ENCODE measurements at regions not wholly inside any gene's neighbourhood (a gene's known extent, or its start where the extent isn't known, plus 50 kb on each side); places are given as distances from the start of the nearest gene placed in this dataset.
"Not testable (repeated sequence)": the region's sequence is repeated elsewhere in the genome, so short reads cannot be mapped to it uniquely, and the experiment has no call there.

GRCh38 chrX:107360788-107361360 lies 88.6 kb upstream of the FRMPD3 start (continued):
- no peak for TF ChIP-seq RNF219 (CRISPR knock-in tag; IDR thresholded peaks at IDR 0.05)
- no peak for TF ChIP-seq TBP (CRISPR knock-in tag; IDR thresholded peaks at IDR 0.05)

- H3K4me2 ChIP-seq (ENCODE audit: low read depth, low read length); DNase-seq (ENCODE audit: low spot score); CTCF ChIA-PET (ENCODE audit: low intra/inter-chr PET ratio, low total read pairs); H3K79me2 ChIP-seq (ENCODE audit: insufficient read depth, low read length); intact Hi-C loops (cut with micrococcal nuclease; ENCODE audit: unreplicated experiment); POLR2A ChIA-PET; H2AFZ ChIP-seq (ENCODE audit: low read length); H3K36me3 ChIP-seq (replicated peaks in 1 of 2; ENCODE audit: control insufficient read depth in 1 of 2, insufficient read depth in 2 of 2, low read length in 2 of 2); FAIRE-seq; H3K27ac ChIP-seq (ENCODE audit: extremely low read length, insufficient read depth, low read length); H3K4me1 ChIP-seq (ENCODE audit: insufficient read depth, low read length); in situ Hi-C loops (cut with HindIII; ENCODE audit: extremely low pct_ligation_motif_present, low pct_unique_long_range_greater_than_20kb); H3K9ac ChIP-seq (ENCODE audit: insufficient read depth, low read depth, low read length); BruUV-seq (replicated peaks); ATAC-seq; H3K9me3 ChIP-seq (ENCODE audit: low read length); H4K20me1 ChIP-seq (ENCODE audit: insufficient read depth, low read length); H3K4me3 ChIP-seq (replicated peaks in 1 of 3; ENCODE audit: insufficient read depth in 1 of 3, low read depth in 2 of 3, low read length in 3 of 3); H3K27me3 ChIP-seq (ENCODE audit: control insufficient read depth in 1 of 2, insufficient read depth in 2 of 2, low read length in 2 of 2): not testable (repeated sequence)
- 43% methylated on average over 3 of the region's 3 CpGs for WGBS (ENCODE audit: low lambda C conversion rate)
Observed at GRCh38 chrX:107370185-107370584, 79.3 kb upstream of the FRMPD3 start.

- DNase-seq (ENCODE audit: low spot score) (no peak), ATAC-seq (no peak), FAIRE-seq (no peak)
- no peaks in the 10 kb centered on the region for H3K79me2 ChIP-seq (ENCODE audit: insufficient read depth, low read length)
- H4K20me1 ChIP-seq (ENCODE audit: insufficient read depth, low read length) = no peaks in the 10 kb centered on the region
- no CpG with 5 or more reads among the region's 2 CpGs for WGBS (ENCODE audit: low lambda C conversion rate)
- no TSS peak for BruUV-seq (replicated peaks)
- H3K9me3 ChIP-seq (ENCODE audit: low read length) = no peaks in the 10 kb centered on the region
- H3K4me2 ChIP-seq (ENCODE audit: low read depth, low read length) = no peak overlapping the region
- H3K36me3 ChIP-seq (replicated peaks in 1 of 2; ENCODE audit: control insufficient read depth in 1 of 2, insufficient read depth in 2 of 2, low read length in 2 of 2) = no peaks in the 10 kb centered on the region
- CTCF ChIA-PET (ENCODE audit: low intra/inter-chr PET ratio, low total read pairs) = no interaction called here
- H3K27me3 ChIP-seq (ENCODE audit: control insufficient read depth in 1 of 2, insufficient read depth in 2 of 2, low read length in 2 of 2) = no peaks in the 10 kb centered on the region
- intact Hi-C loops (cut with micrococcal nuclease; ENCODE audit: unreplicated experiment) (no loop called here), in situ Hi-C loops (cut with HindIII; ENCODE audit: extremely low pct_ligation_motif_present, low pct_unique_long_range_greater_than_20kb) (no loop called here)
- no peaks in the 10 kb centered on the region for H3K4me1 ChIP-seq (ENCODE audit: insufficient read depth, low read length)
- H3K9ac ChIP-seq (ENCODE audit: insufficient read depth, low read depth, low read length) = no peak overlapping the region
- H2AFZ ChIP-seq (ENCODE audit: low read length) = no peak overlapping the region
- no peak overlapping the region for H3K4me3 ChIP-seq (replicated peaks in 1 of 3; ENCODE audit: insufficient read depth in 1 of 3, low read depth in 2 of 3, low read length in 3 of 3)
- POLR2A ChIA-PET = no interaction called here
- H3K27ac ChIP-seq (ENCODE audit: extremely low read length, insufficient read depth, low read length) = no peak overlapping the region
- TF ChIP-seq ZNF614 (CRISPR knock-in tag; IDR thresholded peaks at IDR 0.05; ENCODE audit: borderline replicate concordance) (no peak), RXRB (CRISPR knock-in tag; IDR thresholded peaks at IDR 0.05; ENCODE audit: borderline replicate concordance) (no peak), ZNF354B (CRISPR knock-in tag; IDR thresholded peaks at IDR 0.05) (no peak), MATR3 (CRISPR knock-in tag; IDR thresholded peaks at IDR 0.05) (no peak), TCF12 (IDR thresholded peaks at IDR 0.05) (no peak), TCF12 (CRISPR knock-in tag; IDR thresholded peaks at IDR 0.05) (no peak), GATAD2A (CRISPR knock-in tag; IDR thresholded peaks at IDR 0.05) (no peak), CBX5 (CRISPR knock-in tag; IDR thresholded peaks at IDR 0.05; ENCODE audit: borderline replicate concordance) (no peak), PREB (CRISPR knock-in tag; IDR thresholded peaks at IDR 0.05) (no peak), EEA1 (CRISPR knock-in tag; IDR thresholded peaks at IDR 0.05; ENCODE audit: borderline replicate concordance) (no peak), SP5 (CRISPR knock-in tag; IDR thresholded peaks at IDR 0.05; ENCODE audit: borderline replicate concordance, low read depth) (no peak), ASH2L (IDR thresholded peaks at IDR 0.05; ENCODE audit: insufficient read length, low read depth, low read length) (no peak), ZBTB20 (CRISPR knock-in tag; IDR thresholded peaks at IDR 0.05; ENCODE audit: borderline replicate concordance, low read depth) (no peak), ZNF207 (IDR thresholded peaks at IDR 0.05; ENCODE audit: borderline replicate concordance) (no peak), TRIM24 (CRISPR knock-in tag; IDR thresholded peaks at IDR 0.05) (no peak)
Observed at GRCh38 chrX:107374132-107374531, 75.3 kb upstream of the FRMPD3 start.
